Cardiac muscle cell (in vitro differentiated cells and primary cell): ENCODE measurements at regions not wholly inside any gene's neighbourhood (a gene's known extent, or its start where the extent isn't known, plus 50 kb on each side); places are given as distances from the start of the nearest gene placed in this dataset.

Experiments
- DNase-seq, 2 donors: peaks; one replicate each; pipeline versions ENCODE4 v3.0.0 to v3.0.0-alpha.2; 2010 to 2017; ENCODE audit warnings: low read depth in 1 of 2, low spot score in 1 of 2
- H3K27ac ChIP-seq: fragments of 200-600 bp; sonication (generic); 2 replicates; pipeline ENCODE4 v1.5.1; 2016
- H3K27me3 ChIP-seq: fragments of 200-600 bp; sonication (generic); 2 replicates; pipeline ENCODE4 v1.6.0; 2016; ENCODE audit warnings: control low read depth
- H3K36me3 ChIP-seq: fragments of 200-600 bp; sonication (generic); 2 replicates; pipeline ENCODE4 v1.5.1; 2016; ENCODE audit warnings: control low read depth
- H3K4me1 ChIP-seq: fragments of 200-600 bp; sonication (generic); 2 replicates; pipeline ENCODE4 v1.8.1; 2017; ENCODE audit warnings: low read depth, mild to moderate bottlenecking, mixed run types
- H3K4me3 ChIP-seq: fragments of 200-600 bp; sonication (generic); 2 replicates; pipeline ENCODE4 v1.5.1; 2016; ENCODE audit warnings: mild to moderate bottlenecking
- H3K9me3 ChIP-seq: fragments of 200-600 bp; sonication (generic); 2 replicates; pipeline ENCODE4 v1.5.1; 2017; ENCODE audit warnings: low read depth, mild to moderate bottlenecking, control low read depth
- TF ChIP-seq, protein P1 (sequence below): IDR thresholded peaks from 2 replicates; pipeline ENCODE4 v1.5.1; 2012; ENCODE audit warnings: low read depth, mild to moderate bottlenecking, low read length

- Histone ChIP-seq H3K4me3 (no peak overlapping the region), H3K36me3 (no peaks in the 10 kb centered on the region), H3K4me1 (peaks cover 7% of the 10 kb centered on the region), H3K9me3 (no peaks in the 10 kb centered on the region), H3K27me3 (no peaks in the 10 kb centered on the region), H3K27ac (no peak overlapping the region)
- TF ChIP-seq, protein P1, sequence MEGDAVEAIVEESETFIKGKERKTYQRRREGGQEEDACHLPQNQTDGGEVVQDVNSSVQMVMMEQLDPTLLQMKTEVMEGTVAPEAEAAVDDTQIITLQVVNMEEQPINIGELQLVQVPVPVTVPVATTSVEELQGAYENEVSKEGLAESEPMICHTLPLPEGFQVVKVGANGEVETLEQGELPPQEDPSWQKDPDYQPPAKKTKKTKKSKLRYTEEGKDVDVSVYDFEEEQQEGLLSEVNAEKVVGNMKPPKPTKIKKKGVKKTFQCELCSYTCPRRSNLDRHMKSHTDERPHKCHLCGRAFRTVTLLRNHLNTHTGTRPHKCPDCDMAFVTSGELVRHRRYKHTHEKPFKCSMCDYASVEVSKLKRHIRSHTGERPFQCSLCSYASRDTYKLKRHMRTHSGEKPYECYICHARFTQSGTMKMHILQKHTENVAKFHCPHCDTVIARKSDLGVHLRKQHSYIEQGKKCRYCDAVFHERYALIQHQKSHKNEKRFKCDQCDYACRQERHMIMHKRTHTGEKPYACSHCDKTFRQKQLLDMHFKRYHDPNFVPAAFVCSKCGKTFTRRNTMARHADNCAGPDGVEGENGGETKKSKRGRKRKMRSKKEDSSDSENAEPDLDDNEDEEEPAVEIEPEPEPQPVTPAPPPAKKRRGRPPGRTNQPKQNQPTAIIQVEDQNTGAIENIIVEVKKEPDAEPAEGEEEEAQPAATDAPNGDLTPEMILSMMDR: no peak
- DNase-seq: no peak
These were observed 1042.5 kb upstream of the PABPC4L start for GRCh38 chr4:135244056-135244455.

DNA sequence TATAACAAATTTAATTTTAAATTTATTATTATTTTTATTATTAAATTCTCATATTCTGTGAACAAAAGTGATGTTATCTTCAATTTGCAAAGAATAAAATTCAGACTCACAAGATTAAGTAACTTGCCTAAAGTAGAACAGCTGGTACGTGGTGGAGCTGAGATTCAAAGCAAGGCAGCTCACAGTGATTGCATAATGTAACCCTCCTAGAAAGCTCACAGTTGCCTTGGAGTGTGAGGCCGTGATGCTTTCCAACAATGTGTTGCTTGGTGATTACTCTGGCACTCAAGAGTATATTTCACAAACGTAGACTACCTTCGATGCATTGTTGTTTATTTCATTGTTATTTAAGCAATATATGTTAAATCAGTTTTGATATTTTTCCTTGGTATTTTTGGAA, 1039.2 kb upstream of the PABPC4L start:
- Histone ChIP-seq H3K27me3 (no peaks in the 10 kb centered on the region), H3K4me1 (peaks cover 8% of the 10 kb centered on the region), H3K27ac (no peak overlapping the region), H3K36me3 (no peaks in the 10 kb centered on the region), H3K9me3 (no peaks in the 10 kb centered on the region), H3K4me3 (no peak overlapping the region)
- TF ChIP-seq, protein P1: no peak
- DNase-seq: peak in 1 of 2 donors; percentile 53

GRCh38 chr4:135239964-135240363, 1038.4 kb upstream of the PABPC4L start:
- Histone ChIP-seq H3K4me3 (no peak overlapping the region), H3K9me3 (no peaks in the 10 kb centered on the region), H3K27me3 (no peaks in the 10 kb centered on the region), H3K4me1 (peaks cover 6% of the 10 kb centered on the region), H3K27ac (no peak overlapping the region), H3K36me3 (no peaks in the 10 kb centered on the region)
- DNase-seq: no peak
- TF ChIP-seq, protein P1: no peak

DNA sequence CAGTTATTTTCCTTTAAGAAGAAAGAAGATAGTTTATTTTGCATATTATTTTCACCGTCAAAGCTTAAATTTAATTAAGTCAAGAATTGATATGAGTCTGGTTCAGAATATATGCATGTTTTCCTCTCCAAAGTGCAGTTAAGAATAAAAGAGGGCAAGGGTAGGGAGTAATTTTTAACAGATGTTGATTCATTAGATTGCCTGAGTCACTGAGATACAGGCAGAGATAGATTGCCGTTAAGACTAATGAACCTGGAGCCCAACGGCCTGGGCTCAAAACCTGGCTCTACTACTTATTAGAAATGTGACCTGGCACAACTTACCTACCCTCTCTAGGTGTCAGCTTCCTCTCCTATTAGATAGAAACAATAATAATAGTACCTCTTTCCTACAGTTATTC, 1037.4 kb upstream of the PABPC4L start:
- Histone ChIP-seq H3K4me1 (peaks cover 4% of the 10 kb centered on the region), H3K4me3 (no peak overlapping the region), H3K27me3 (no peaks in the 10 kb centered on the region), H3K36me3 (no peaks in the 10 kb centered on the region), H3K9me3 (no peaks in the 10 kb centered on the region), H3K27ac (no peak overlapping the region)
- TF ChIP-seq, protein P1: no peak
- DNase-seq: no peak

DNA sequence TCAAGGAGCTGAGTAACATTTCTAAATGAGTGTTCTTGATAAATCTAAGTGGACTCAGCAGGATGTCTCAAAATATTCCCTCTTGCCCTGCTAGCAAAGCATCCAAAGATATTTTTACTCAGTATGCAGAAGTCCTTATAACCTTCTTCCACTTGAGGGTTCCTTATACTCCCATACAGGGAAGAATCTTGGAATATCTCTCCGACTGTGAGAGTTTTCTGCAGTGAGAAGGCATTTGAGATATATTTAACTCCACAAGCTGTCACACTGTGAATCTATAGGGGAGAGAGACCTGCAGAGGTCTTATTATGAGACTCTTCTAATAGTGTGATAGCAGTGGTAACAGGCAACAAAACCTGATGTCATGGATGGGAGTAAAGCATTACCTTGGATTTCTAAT, 1034.5 kb upstream of the PABPC4L start:
- peak in 1 of 2 donors; percentile 10 for DNase-seq
- H3K36me3 ChIP-seq: no peaks in the 10 kb centered on the region
- H3K27me3 ChIP-seq: no peaks in the 10 kb centered on the region
- peaks cover 4% of the 10 kb centered on the region for H3K4me1 ChIP-seq
- TF ChIP-seq, protein P1: no peak
- H3K9me3 ChIP-seq: no peaks in the 10 kb centered on the region
- H3K4me3 ChIP-seq: no peak overlapping the region
- H3K27ac ChIP-seq: peak overlapping the region; percentile 7

- Histone ChIP-seq H3K4me3 (no peak overlapping the region), H3K9me3 (no peaks in the 10 kb centered on the region), H3K4me1 (no peaks in the 10 kb centered on the region), H3K36me3 (no peaks in the 10 kb centered on the region), H3K27me3 (no peaks in the 10 kb centered on the region), H3K27ac (no peak overlapping the region)
- DNase-seq: no peak
- TF ChIP-seq, protein P1: no peak
These were observed 1026.3 kb upstream of the PABPC4L start for GRCh38 chr4:135227842-135228241.
